CD8-positive, alpha-beta memory T cell (primary cell): ENCODE measurements at regions not wholly inside any gene's neighbourhood (a gene's known extent, or its start where the extent isn't known, plus 50 kb on each side); places are given as distances from the start of the nearest gene placed in this dataset.

Source experiments
- CTCF ChIA-PET: fragments of 350-600 bp; sonication (Branson Sonifier 250); formaldehyde crosslinking; loops from one replicate; lab custom pipeline; 2021; ENCODE audit warnings: antibody characterized with exemption; lab: Charles Lee
- POLR2A ChIA-PET: fragments of 350-600 bp; sonication (Branson Sonifier 250); formaldehyde crosslinking; loops from one replicate; lab custom pipeline; 2021; ENCODE audit warnings: antibody characterized with exemption; lab: Charles Lee
- DNase-seq, 5 donors: peaks; one replicate each; pipeline versions ENCODE4 v3.0.0 to v3.0.0-alpha.2; 2020 to 2022; ENCODE audit warnings: mixed read lengths in 1 of 5
- H3K27ac ChIP-seq: one replicate; pipeline ENCODE4 v1.7.0; 2013; ENCODE audit warnings: low read depth, mild to moderate bottlenecking, low read length, moderate library complexity
- H3K27me3 ChIP-seq: 2 replicates; pipeline ENCODE4 v1.7.0; 2013; ENCODE audit warnings: low read length, mild to moderate bottlenecking; ENCODE audit not compliant: insufficient read depth, poor library complexity, severe bottlenecking
- H3K36me3 ChIP-seq: 2 replicates; pipeline ENCODE4 v1.7.0; 2013; ENCODE audit warnings: mild to moderate bottlenecking, low read length, moderate library complexity; ENCODE audit not compliant: insufficient read depth
- H3K4me1 ChIP-seq: 2 replicates; pipeline ENCODE4 v1.7.0; 2013; ENCODE audit warnings: mild to moderate bottlenecking, low read length, moderate library complexity; ENCODE audit not compliant: insufficient read depth
- H3K4me3 ChIP-seq: 2 replicates; pipeline ENCODE4 v1.7.0; 2013; ENCODE audit warnings: mild to moderate bottlenecking, low read length
- H3K9me3 ChIP-seq: 2 replicates; pipeline ENCODE4 v1.7.0; 2013; ENCODE audit warnings: mild to moderate bottlenecking, low read length
- H3K27ac Mint-ChIP-seq, 8 donors: one replicate each; pipeline ENCODE4 v1.8.0; 2020 to 2021; ENCODE audit warnings: mixed read lengths in 8 of 8, mild to moderate bottlenecking in 6 of 8, inconsistent platforms in 3 of 8, moderate library complexity in 3 of 8
- H3K27me3 Mint-ChIP-seq, 2 donors: one replicate each; pipeline ENCODE4 v1.8.0; 2020 to 2021; ENCODE audit warnings: mixed read lengths in 2 of 2, mild to moderate bottlenecking in 1 of 2, moderate library complexity in 1 of 2
- H3K36me3 Mint-ChIP-seq, 3 donors: one replicate each; pipeline ENCODE4 v1.8.0; 2020 to 2021; ENCODE audit warnings: mixed read lengths in 3 of 3, inconsistent platforms in 1 of 3, mild to moderate bottlenecking in 1 of 3
- H3K4me1 Mint-ChIP-seq, 3 donors: one replicate each; pipeline ENCODE4 v1.8.0; 2020 to 2021; ENCODE audit warnings: mixed read lengths in 3 of 3, inconsistent platforms in 1 of 3, mild to moderate bottlenecking in 1 of 3
- H3K4me3 Mint-ChIP-seq, 7 donors: one replicate each; pipeline ENCODE4 v1.8.0; 2020 to 2021; ENCODE audit warnings: mixed read lengths in 7 of 7, mild to moderate bottlenecking in 6 of 7, moderate library complexity in 4 of 7, inconsistent platforms in 2 of 7
- H3K9me3 Mint-ChIP-seq, 5 donors: one replicate each; pipeline ENCODE4 v1.8.0; 2020 to 2022; ENCODE audit warnings: mixed read lengths in 5 of 5, mild to moderate bottlenecking in 3 of 5, moderate library complexity in 2 of 5, inconsistent platforms in 1 of 5

GRCh38 chr12:69085852-69086251, 152.9 kb upstream of the CPM start:
- no peak overlapping the region for H3K27ac Mint-ChIP-seq
- CTCF ChIA-PET = no interaction called here
- POLR2A ChIA-PET = no interaction called here

GRCh38 chr12:69087986-69088385, 151.4 kb upstream of the CPSF6 start:
- ChIA-PET POLR2A (no interaction called here), CTCF (interaction anchor here (1.2 kb wide), 1 partner anchor 19 kb away, joined by 3 read pairs; no protein-coding TSS in a partner anchor)
- H3K4me3 Mint-ChIP-seq = no peak overlapping the region
- H3K27ac Mint-ChIP-seq = no peak overlapping the region
- no peak overlapping the region for H3K4me3 ChIP-seq
- no peaks in the 10 kb centered on the region for H3K27me3 ChIP-seq
- no peaks in the 10 kb centered on the region for H3K36me3 ChIP-seq
- no peak overlapping the region for H3K27ac ChIP-seq
- no peaks in the 10 kb centered on the region for H3K4me1 ChIP-seq
- no peaks in the 10 kb centered on the region for H3K9me3 ChIP-seq
- DNase-seq = no peak
- no peaks in the 10 kb centered on the region for H3K4me1 Mint-ChIP-seq
- H3K36me3 Mint-ChIP-seq = no peaks in the 10 kb centered on the region
- H3K9me3 Mint-ChIP-seq = peaks cover 0 to 2% (median 0%) of the 10 kb centered on the region in 5 donors
- H3K27me3 Mint-ChIP-seq = peaks cover 0 to 42% of the 10 kb centered on the region in 2 donors

More at GRCh38 chr12:69085852-69086251, 152.9 kb upstream of the CPM start:
- Histone ChIP-seq H3K27me3 (no peaks in the 10 kb centered on the region), H3K4me1 (no peaks in the 10 kb centered on the region), H3K27ac (no peak overlapping the region), H3K9me3 (no peaks in the 10 kb centered on the region), H3K36me3 (no peaks in the 10 kb centered on the region), H3K4me3 (no peak overlapping the region)
- Mint-ChIP-seq H3K27me3 (peaks cover 0 to 32% of the 10 kb centered on the region in 2 donors), H3K36me3 (no peaks in the 10 kb centered on the region), H3K9me3 (peaks cover 0 to 2% (median 0%) of the 10 kb centered on the region in 5 donors), H3K4me1 (no peaks in the 10 kb centered on the region), H3K4me3 (no peak overlapping the region)
- DNase-seq = no peak

- Histone ChIP-seq H3K4me1 (no peaks in the 10 kb centered on the region), H3K27ac (no peak overlapping the region), H3K36me3 (no peaks in the 10 kb centered on the region), H3K9me3 (no peaks in the 10 kb centered on the region), H3K27me3 (no peaks in the 10 kb centered on the region), H3K4me3 (no peak overlapping the region)
- peaks cover 3 to 50% of the 10 kb centered on the region in 2 donors for H3K27me3 Mint-ChIP-seq
- CTCF ChIA-PET = no interaction called here
- no peak overlapping the region for H3K27ac Mint-ChIP-seq
- H3K4me1 Mint-ChIP-seq = no peaks in the 10 kb centered on the region
- H3K36me3 Mint-ChIP-seq = no peaks in the 10 kb centered on the region
- POLR2A ChIA-PET = no interaction called here
- H3K4me3 Mint-ChIP-seq = no peak overlapping the region
- no peak for DNase-seq
- peaks cover 0 to 2% (median 0%) of the 10 kb centered on the region in 5 donors for H3K9me3 Mint-ChIP-seq
Measured at GRCh38 chr12:69090722-69091121, 148.6 kb upstream of the CPSF6 start.

GRCh38 chr12:69091442-69092017, 147.8 kb upstream of the CPSF6 start:
- DNase-seq = no peak
- Histone ChIP-seq H3K36me3 (no peaks in the 10 kb centered on the region), H3K27ac (no peak overlapping the region), H3K4me1 (no peaks in the 10 kb centered on the region), H3K4me3 (no peak overlapping the region), H3K27me3 (no peaks in the 10 kb centered on the region), H3K9me3 (no peaks in the 10 kb centered on the region)
- H3K9me3 Mint-ChIP-seq = peaks cover 0 to 2% (median 0%) of the 10 kb centered on the region in 5 donors
- ChIA-PET CTCF (no interaction called here), POLR2A (no interaction called here)
- H3K36me3 Mint-ChIP-seq = no peaks in the 10 kb centered on the region
- H3K4me3 Mint-ChIP-seq = no peak overlapping the region
- no peaks in the 10 kb centered on the region for H3K4me1 Mint-ChIP-seq
- H3K27me3 Mint-ChIP-seq = peaks cover 3 to 50% of the 10 kb centered on the region in 2 donors
- H3K27ac Mint-ChIP-seq = no peak overlapping the region

- DNase-seq = no peak
- no peaks in the 10 kb centered on the region for H3K36me3 ChIP-seq
- no peak overlapping the region for H3K27ac ChIP-seq
- Mint-ChIP-seq H3K27ac (no peak overlapping the region), H3K27me3 (peaks cover 3 to 45% of the 10 kb centered on the region in 2 donors), H3K4me1 (no peaks in the 10 kb centered on the region), H3K4me3 (no peak overlapping the region), H3K36me3 (no peaks in the 10 kb centered on the region), H3K9me3 (peaks cover 0 to 2% (median 0%) of the 10 kb centered on the region in 5 donors)
- POLR2A ChIA-PET = no interaction called here
- no peak overlapping the region for H3K4me3 ChIP-seq
- H3K27me3 ChIP-seq = no peaks in the 10 kb centered on the region
- no peaks in the 10 kb centered on the region for H3K9me3 ChIP-seq
- CTCF ChIA-PET = no interaction called here
- H3K4me1 ChIP-seq = no peaks in the 10 kb centered on the region
Measured at GRCh38 chr12:69092137-69092536, 147.2 kb upstream of the CPSF6 start.

- no peaks in the 10 kb centered on the region for H3K9me3 Mint-ChIP-seq
- DNase-seq = no peak
- no peak overlapping the region for H3K4me3 ChIP-seq
- no peak overlapping the region for H3K4me3 Mint-ChIP-seq
- H3K9me3 ChIP-seq = no peaks in the 10 kb centered on the region
- ChIA-PET POLR2A (no interaction called here), CTCF (no interaction called here)
- no peak overlapping the region for H3K27ac Mint-ChIP-seq
- H3K4me1 Mint-ChIP-seq = no peaks in the 10 kb centered on the region
- no peaks in the 10 kb centered on the region for H3K27me3 ChIP-seq
- no peaks in the 10 kb centered on the region for H3K4me1 ChIP-seq
- no peaks in the 10 kb centered on the region for H3K36me3 ChIP-seq
- H3K27ac ChIP-seq = no peak overlapping the region
- H3K27me3 Mint-ChIP-seq = peaks cover 8 to 39% of the 10 kb centered on the region in 2 donors
- H3K36me3 Mint-ChIP-seq = no peaks in the 10 kb centered on the region
Measured at GRCh38 chr12:69094606-69095216, 144.7 kb upstream of the CPSF6 start.

- DNase-seq = no peak
- no peaks in the 10 kb centered on the region for H3K9me3 ChIP-seq
- Mint-ChIP-seq H3K36me3 (no peaks in the 10 kb centered on the region), H3K4me1 (no peaks in the 10 kb centered on the region), H3K9me3 (no peaks in the 10 kb centered on the region), H3K27me3 (peaks cover 10 to 30% of the 10 kb centered on the region in 2 donors), H3K4me3 (no peak overlapping the region), H3K27ac (no peak overlapping the region)
- no peaks in the 10 kb centered on the region for H3K27me3 ChIP-seq
- CTCF ChIA-PET = no interaction called here
- POLR2A ChIA-PET = no interaction called here
- no peak overlapping the region for H3K27ac ChIP-seq
- H3K4me1 ChIP-seq = no peaks in the 10 kb centered on the region
- no peak overlapping the region for H3K4me3 ChIP-seq
- H3K36me3 ChIP-seq = no peaks in the 10 kb centered on the region
Measured at GRCh38 chr12:69095765-69096477, 143.4 kb upstream of the CPSF6 start.

GRCh38 chr12:69096669-69097335, 142.6 kb upstream of the CPSF6 start:
- CTCF ChIA-PET = no interaction called here
- Histone ChIP-seq H3K9me3 (no peaks in the 10 kb centered on the region), H3K27me3 (no peaks in the 10 kb centered on the region), H3K4me3 (no peak overlapping the region), H3K27ac (no peak overlapping the region), H3K36me3 (no peaks in the 10 kb centered on the region), H3K4me1 (no peaks in the 10 kb centered on the region)
- Mint-ChIP-seq H3K4me3 (no peak overlapping the region), H3K27ac (no peak overlapping the region), H3K27me3 (peaks cover 10 to 30% of the 10 kb centered on the region in 2 donors), H3K9me3 (no peaks in the 10 kb centered on the region), H3K36me3 (no peaks in the 10 kb centered on the region), H3K4me1 (no peaks in the 10 kb centered on the region)
- DNase-seq = no peak
- POLR2A ChIA-PET = no interaction called here
